ENCODE measurements at regions not wholly inside any gene's neighbourhood (a gene's known extent, or its start where the extent isn't known, plus 50 kb on each side); places are given as distances from the start of the nearest gene placed in this dataset.
"Not testable (repeated sequence)": the region's sequence is repeated elsewhere in the genome, so short reads cannot be mapped to it uniquely, and the experiment has no call there.

DNA sequence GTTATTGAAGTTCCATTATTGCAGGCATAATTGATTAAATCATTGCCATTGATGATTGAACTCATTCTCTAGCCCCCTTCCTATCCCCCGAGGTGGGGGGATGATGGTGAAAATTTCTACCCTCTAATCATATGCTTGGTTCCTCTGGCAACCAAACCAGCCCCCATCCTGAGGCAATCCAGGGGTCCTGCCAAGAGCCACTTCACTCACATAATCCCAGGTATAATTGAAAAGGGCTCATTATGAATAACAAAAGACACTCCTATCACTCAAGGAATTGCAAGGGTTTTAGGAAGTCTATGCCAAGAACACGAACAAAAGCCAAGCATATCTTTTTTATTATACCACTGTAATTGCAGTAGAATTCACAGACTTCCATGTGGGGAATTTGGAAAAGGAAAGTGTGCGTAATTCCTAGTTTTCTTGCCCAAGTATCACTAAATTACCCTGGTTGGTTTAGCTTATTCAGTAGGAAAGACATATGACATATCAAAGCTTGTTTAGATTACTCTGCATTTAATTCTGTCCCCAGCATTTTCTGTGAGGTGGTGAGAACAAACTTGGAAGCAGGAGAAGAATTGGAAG, 130.7 kb upstream of the TAF11L2 start:
- DNase-seq = peak in 1 of 2 experiments; percentile 21

DNA sequence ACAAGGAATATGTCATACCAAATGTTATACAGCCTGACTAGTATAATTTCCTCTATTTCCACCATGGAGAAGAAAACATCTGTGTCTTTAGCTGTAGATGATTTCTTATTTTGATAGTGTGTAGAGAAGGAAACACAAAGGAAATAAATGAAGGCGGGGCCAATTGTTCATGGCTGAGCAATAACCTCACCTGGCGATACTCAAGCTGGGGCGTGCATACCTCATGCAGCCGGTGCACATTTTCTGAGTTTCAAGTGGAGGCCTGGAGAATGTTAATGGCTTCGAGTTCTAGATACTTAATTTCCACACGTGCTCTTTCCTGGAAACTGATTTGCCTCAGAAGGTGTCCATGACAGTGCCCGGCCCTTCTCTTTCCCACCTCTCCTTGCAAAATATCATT, 127.4 kb upstream of the TAF11L2 start:
- DNase-seq = no peak

DNA sequence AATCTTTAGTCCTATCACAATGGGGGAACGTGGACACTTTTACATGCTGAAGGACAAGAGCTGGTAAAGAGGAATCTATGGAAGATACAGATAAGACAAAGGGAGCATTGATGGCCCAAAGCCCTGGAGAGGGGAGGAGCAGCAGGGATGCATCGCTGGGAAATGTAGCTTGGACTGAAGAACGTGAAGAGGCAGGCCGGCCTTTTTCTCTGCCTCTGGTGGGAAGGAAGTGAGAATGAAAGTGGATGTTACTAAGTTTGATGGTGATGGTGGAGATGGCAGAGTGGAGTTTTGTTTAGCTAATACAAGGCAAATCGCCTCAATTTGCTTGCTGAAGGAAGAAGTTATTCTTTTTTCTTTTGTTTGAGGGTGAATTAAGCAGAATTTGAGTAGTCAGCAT, 124.6 kb upstream of the TAF11L2 start:
- no peak for DNase-seq

DNA sequence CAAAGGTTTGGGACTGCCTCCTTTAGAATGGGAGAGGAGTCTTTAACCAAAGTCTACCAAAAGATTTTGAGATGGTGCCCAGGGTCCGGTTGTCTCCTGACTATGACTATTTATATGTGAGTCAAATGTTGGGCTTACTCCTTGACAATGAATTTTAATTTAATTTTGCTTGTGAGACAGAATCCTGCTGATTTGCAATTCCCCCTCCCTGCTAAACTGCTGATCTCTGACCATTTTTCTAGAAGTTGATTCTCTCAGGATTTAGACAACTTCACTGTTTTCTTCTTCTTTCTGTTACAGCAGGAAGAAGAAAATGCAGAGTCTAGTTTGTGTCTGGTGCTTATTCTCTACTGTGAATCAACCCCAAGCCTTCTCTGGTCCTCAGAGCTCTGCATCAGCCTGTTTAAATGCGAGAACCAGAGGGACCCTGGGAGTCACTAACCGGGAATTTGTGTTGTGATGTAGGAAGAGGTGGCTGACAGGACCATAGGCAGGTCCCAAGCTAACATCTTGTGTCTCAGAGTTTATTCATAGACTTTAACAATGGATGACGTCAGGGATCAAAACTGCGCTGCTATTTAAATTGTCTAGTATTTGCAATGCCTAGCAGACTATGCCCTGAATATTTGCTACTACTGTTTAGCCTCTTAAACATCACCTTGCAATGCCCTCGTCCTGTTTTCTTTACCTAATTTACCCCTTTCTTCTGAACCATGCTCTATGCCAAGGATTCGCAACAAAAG, 124.0 kb upstream of the TAF11L2 start:
- DNase-seq = no peak

DNA sequence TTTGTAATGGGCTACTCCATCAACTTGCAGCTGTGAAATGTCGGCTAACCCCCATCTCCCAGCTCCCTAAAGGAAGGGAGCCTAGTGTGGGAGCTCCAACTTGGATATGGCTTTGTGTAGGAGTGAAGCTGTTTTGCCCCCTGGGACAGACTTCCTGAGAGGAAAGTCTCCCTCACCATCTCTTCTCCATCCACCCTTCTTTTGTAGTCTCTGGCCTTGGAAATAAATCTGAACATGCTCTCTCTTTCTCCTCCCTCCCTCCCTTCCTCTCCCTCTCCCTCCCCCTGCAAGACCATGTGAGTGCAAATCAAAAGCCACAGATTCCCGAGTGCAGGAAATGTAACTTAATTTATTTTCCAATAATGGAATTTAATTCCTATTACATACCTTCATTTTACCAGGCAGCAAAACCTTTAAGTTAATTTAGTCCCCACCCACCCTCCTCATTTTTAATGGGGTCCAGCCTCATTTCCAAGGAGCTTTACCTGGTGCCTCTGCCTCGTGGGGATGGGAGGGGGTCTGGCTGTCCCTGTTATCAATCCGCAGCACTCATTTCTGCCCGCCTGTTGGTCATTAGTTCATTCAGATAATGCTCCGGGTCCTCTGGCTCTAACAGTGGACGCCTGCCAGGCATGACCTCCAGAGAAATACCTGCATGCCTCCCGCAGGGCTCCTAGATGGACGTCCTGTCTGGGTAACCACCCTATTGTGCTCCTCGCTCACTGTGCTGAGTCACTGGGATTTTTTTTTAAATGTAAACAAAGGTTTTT, 122.9 kb upstream of the TAF11L2 start:
- DNase-seq = no peak

GRCh38 chr5:17375886-17376285, 122.1 kb upstream of the TAF11L2 start:
- not testable (repeated sequence) for DNase-seq

DNA sequence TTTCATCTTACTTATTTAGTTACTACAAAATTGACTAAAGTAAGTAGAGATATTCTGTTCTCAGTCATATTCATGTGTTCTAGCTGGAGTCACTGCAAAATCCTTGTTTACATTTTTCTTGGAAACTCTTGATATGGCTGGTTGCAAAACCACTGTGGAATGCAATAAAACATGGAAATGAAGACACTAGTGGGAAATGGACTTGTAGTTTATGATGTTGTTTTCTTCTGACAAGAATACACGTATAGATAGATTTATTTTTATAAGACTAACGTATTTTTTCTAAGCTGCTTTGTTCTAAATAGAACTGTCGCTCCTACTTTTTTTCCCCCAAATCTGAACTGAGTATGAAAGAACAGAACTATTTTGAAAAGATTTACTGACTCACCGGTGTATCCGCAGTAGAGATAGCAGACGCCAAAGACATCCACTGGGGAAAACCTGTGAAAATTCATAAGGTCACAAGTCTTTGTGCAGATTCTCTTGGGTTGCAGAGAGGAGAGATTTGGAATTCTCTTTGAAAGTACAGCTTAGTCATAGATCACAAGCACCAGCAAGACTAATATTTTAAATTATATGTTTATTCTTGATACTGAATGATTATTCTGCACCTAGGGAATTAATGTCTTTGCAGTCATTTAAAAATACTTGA, 119.6 kb upstream of the TAF11L2 start:
- no peak for DNase-seq

DNA sequence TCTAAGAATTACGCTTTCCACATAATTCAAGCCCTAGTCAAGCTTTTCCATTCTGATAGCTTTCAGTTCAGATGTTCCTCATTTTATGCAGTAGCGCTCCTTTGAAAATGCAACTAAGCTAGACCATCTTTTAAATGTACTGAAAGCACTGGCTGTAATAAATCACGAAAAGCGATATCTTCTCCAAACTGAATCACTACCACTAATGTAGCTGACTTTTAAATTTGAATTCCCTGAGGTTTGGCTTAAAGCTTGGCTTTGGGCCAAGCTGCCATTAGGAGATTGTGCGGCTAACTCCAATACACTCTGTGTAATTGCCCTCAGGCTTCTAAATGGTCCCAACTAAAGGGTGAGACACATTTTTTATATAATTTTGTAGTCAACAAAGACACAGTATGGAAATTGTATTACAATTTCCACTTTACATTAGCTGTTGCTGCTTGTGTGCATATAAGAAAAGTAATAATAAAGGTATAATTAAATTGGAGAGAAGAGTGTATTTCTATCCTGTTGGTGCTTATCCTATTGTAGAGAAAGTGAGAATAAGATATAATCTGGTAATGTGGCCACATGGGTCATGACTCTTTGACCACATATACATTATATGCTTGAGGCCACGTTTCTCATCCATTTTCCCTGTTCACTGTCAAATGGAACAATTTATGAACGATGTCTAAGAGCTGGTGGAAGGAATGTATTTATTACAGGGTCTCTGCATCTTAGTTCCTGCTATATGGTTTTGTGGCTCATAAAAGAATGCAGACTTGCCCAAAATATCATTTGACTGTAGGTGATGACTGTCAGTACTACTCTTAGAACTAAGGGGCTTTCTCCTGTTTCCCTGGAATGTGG, 118.7 kb upstream of the TAF11L2 start:
- peak; percentile 25 to 63 for DNase-seq

GRCh38 chr5:17381932-17382331, 116.1 kb upstream of the TAF11L2 start:
- no peak for DNase-seq

DNA sequence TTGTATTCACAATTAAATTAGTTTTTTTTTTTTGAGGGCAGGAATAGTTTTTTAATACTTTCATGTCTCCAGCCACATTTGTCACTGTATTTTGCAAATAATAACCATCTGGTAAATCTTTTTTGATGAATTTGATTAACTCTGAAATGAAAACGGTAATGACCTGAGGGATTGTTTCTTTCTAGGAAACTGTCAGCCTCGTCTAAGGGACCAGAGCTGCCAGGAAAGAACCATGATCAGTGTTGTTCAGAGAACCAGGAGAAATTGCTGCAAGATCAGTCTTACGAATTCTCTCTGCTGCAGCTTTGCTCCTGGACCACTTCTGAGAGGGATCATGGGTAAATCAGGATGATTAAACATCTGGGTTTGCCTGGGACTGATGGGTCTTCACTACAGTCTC, 114.5 kb upstream of the TAF11L2 start:
- DNase-seq = no peak

GRCh38 chr5:17384181-17384580, 113.8 kb upstream of the TAF11L2 start:
- DNase-seq = no peak

DNA sequence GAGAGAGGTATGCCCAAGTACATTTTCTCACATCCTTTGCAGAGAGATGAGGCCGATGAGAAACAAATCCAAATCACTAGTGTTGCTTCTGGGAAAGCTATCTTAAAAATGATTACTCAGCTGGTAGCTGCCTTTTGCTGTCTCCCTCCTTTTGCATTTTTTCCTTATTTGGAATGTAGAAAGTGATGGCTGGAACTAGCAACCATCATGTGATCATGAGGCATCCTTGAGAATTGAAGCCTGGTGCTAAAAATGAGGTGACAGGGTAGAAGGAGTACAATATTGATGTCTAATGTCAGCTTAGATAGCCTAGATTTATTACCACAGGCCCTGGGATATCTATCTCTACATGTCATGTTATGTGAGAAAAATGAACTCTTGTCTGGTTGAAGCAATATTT, 109.3 kb upstream of the TAF11L2 start:
- DNase-seq = no peak

DNA sequence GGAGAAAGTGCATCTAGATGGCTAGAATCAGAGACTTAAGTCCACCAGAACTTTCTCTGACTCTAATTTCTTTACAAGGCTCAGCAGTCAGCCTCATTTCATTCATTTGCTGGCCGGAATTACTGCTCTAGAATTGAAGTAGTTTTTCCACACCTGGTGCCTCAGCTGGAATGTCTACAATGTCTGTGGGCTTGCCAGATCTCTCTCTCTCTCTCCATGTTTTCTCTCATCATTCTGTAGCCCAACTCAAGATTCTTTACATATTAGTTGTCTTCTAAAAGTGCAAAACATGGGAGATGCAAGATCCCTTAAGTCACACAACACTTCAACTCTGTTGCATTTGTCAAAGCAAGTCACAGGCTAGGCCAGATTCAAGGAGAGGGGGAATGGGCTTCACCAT, 103.9 kb upstream of the TAF11L2 start:
- no peak for DNase-seq

DNA sequence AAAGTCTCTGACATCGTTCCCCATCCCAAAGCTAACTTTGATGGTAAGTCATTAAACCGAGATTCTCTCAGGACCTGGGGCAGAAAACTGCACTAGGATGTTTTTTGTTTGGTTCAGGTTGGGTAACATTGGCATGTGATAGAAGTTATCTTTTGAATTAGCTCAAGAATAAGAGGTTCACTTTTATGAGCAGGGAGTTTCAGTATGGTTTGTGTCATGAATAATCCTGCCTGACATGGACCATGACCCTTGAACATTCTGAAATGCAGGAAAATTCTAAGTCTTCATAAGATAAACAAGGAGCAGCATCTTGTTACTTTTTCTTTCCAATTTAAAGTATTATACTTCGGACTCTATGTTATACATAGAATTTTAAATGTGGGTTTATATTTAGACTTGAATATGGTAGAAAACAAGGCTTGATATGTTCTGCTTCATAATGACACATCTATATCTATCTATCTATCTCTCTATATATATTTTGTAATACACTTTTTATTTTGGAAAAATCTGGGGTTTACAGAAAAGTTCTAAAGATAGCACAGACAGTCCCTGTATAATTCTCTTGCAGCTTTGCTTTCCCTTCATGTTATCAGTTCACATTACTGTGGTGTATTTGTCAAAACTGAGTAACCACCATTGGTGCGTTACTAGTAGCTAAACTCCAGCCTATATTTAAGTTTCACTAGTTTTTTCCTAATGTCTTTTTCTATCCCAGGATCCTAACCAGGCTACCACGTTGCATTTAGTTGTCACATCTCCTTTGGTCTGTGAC, 102.7 kb upstream of the TAF11L2 start:
- no peak for DNase-seq

DNA sequence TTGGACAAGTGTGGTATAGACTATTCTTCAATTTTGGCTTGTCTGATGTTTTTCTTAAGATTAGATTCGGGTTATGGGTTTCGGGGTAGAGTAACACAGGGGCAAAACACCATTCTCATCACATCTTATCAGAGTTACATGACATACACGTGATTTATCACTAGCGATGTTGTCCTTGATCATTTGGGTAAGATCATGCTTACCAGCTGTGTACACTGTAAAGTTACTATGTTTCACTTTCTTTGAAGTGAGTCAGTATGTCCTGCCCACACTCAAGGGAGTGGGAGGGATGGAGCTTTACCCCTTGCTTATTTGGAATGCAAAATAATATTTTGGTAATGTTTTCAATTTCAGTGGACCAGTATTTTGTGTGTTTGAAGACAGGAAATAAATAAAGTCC, 101.8 kb upstream of the TAF11L2 start:
- DNase-seq = no peak

- DNase-seq = peak; percentile 88 to 98
Observed at GRCh38 chr5:17398431-17398830, 99.6 kb upstream of the TAF11L2 start.

- no peak for DNase-seq
Observed at GRCh38 chr5:17398866-17399835, 98.9 kb upstream of the TAF11L2 start.

DNA sequence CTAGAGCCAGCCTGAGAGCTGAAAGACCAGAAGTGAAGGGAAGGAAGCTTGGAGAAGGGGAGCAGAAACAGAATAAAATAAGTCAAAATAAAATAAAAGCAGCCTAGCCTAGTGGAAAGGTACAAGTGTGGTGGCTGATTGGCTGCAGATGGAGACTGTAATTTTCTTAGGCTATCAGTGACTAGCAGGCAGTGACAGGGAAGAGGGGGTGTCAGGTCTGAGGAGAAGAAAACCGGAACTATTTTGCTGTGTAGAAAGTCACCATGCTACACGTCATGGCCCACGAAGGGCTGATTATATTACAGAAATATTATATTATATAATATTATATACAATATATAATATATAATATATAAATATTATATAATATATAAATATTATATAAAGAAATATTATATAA, 98.1 kb upstream of the TAF11L2 start:
- no peak for DNase-seq

DNA sequence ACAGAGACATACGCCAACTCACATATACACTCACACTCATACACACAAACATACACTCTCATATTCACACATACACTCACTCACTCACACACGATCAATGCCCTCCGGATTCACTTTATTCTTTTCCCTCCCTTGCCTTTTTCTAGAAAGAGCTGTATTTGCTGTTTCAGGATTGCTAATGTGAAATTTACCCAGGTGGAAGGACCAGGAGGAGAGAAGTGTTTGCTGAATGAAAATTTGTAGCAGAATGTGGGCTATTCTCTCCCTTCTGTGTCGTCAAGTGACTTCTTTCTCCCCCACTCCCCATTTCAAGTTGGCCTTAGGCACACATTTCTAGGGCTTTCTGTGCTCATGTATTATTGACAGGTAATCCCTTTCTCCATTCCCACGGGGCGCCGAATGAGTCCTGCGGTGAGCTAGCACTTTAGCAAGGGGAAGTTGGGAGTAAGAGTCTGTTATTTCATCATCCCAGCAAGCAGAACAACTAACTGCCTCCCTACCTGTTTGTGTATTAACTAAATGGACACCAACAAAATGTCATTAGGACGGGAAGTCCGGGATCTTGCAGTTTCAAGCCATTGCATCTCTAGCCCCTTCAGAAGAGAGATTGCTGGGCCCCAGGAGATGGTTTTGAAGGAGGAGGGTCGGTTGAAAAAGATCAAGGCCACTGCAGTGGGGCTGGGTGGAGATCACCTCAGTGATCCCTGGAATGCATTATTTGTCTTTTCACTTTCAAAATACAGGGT, 97.1 kb upstream of the TAF11L2 start:
- DNase-seq = no peak
